Astrocyte of the hippocampus (primary cell): ENCODE measurements at regions not wholly inside any gene's neighbourhood (a gene's known extent, or its start where the extent isn't known, plus 50 kb on each side); places are given as distances from the start of the nearest gene placed in this dataset.

Source experiments
- DNase-seq: peaks from one replicate; pipeline ENCODE4 v3.0.0; 2011; ENCODE audit warnings: low read depth, low spot score

DNA sequence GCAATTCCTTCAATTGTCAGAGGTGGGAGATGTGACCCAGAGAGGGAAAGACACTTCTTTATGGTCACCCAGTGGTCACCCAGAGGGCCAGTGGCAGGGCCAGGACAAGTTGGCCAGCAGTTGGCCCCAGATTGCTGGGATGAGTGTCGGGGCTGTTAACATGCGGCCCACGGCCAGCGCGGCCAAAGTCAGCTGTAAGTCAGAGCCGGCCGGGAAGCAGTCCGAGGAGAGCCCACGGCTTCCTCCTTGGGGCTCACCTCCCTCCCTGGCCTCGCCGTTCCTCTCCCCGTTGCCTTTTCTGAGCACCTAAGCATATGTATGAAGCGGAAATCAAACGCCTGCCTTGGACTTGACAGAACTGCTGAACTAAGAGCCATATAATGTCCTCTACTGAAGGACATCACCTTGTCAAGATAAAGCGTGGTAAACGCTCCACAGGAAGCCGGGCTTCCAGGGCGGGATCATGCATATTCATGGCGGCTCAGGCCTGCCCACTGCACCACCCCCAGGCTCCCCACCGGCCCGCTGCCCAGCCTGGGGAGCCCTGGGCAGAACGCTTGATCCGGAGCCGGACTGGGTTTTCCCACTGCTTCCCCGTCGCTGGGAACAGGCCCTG, 245.4 kb upstream of the POU3F1 start:
- DNase-seq, result no peak

DNA sequence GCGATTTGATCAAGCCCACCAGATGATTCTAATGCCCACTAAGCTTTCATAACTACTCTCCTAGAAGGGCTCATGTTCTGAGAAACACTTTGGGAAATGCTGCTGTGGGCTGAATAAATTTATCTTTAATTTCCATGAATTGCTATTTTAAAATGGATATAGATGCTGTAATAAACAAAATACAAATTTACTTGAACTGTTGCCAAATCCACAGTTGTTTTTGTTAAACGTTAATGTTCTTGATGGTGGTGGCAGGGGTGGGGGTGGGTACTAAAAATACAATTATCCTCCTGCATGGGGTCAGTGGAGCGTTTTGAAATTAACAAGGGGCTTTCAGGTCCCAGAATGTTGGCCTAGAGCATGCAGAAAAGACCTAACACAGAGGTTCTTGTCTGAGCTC, 244.7 kb upstream of the POU3F1 start:
- no peak for DNase-seq

- DNase-seq, result no peak
These were observed 242.4 kb upstream of the POU3F1 start for GRCh38 chr1:38289034-38289433.

DNA sequence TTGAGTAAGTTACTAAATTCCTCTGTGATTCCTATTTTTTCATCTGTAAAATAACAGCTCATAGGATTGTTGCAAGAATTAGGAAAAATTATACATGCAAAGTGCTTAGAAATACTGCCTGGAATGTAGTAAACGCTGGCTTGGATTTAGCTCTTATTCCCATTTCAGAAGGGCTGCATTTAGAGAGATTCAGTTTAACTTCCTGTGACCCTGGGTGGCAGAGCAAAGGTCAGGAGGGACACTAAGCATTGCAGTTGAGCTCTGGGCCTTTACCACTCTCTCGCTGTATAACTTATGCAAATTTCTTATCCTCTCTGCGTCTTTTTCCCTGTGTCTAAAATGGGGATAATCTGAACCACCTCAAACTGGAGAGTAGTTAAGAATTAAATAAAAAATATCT, 241.0 kb upstream of the POU3F1 start:
- no peak for DNase-seq

DNA sequence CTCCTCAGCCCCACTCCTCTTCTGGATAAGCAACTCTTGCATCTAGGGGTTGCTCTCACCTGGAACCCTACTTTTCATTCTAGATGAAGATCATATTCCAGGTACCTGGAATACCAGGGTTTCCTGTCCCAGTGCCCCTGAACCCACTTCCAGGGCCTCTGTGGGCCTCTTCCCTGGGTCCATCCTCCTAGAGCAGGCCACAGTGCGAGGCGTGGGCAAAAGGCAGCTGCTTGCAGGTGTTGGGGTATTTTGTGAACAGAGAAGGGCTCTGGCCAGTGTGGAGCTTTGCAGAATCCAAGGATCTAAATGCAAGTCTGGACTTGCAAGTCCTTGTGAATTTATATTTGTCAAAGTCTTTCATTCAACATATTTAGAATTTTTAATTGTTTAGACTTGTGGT, 240.4 kb upstream of the POU3F1 start:
- DNase-seq, result no peak

DNA sequence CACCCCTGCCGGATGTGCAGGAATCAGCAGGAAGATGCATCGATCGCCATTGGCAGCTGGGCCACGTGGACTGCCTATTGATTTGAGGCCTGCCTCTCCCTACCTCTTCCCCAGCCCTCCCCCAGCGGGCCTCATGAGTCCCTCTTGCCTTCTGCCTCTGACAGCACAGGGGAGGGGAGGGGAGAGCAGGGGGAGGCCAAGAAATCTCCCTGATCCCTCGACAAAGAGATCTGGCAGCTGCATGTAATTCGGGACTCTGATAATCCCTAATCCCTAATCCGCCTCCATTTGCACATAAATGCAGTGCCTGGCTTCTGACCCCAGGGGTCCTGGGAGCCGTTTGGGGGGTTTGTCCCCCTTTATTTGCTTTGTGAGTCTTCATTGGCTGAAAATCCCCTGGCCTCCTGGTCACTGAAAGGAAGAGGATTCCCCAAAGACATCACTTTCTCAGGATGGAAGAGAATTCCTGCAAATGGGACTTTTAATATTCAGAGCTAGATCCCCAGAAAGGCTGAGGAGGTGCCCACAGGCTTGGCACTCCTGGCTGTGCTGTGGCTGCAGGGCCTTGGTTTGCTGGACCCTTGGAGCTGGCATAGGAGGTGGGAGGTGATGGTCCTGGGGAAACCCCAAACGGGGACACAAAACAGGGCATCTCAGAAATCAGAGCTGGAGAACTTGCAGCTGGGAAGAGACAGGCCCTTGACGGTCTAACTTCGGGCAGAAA, 239.4 kb upstream of the POU3F1 start:
- DNase-seq, result no peak

DNA sequence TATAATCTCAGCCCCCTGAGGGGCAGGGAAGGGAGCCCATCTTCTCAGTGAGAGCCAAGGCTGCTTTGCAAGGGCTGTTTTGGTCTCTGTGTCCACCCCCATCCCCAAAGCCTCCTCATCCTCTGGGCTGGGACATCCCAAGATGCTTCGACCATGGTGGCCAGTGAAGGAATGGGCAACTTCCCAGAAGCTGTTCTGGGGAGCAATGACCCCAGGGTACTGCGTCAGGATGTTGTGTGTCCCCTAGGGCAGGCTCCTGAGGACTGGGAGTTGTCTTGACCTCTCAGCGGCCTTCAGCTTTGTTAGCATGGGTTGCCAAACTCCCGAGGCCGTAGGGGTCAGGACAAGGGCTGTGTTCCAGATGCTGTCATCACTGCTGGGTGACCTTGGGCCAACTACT, 238.4 kb upstream of the POU3F1 start:
- DNase-seq, result no peak

DNA sequence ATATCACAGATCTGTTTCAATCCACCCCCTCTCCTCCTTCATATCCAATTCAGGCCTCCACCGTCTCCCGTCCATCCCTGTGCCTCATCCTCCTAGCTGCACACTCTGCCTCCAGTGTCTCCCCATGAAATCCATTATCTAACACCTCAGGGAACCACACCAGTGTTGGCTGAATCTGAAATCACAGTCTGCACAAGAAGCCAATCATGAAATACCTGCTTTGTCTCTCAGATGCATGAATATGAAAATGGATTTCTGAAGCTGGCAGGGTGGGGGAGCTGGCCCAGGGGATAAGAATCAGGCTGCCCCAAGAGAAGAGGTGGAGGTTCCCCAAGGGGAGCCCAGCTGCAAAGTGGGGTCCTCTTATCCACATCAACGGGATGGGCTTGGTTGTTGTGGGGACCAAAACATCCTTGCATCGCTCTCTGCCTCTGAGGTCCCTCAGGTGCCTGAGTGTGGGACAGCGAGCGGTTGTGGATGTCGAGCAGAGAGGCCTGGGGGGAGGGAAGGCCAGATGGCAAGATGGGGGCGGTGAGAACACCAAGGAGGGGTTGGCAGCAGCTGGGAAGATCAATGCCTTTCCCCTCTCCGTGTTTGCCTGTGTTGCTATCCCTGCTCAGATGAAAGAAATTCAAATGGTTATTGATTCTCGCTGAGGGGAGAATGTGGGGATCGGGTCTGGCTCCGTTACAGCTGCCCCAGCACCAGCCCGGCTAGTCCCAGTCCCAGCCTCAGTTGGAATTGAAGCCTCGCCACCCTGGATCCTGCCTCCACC, 237.3 kb upstream of the POU3F1 start:
- no peak for DNase-seq

GRCh38 chr1:38279148-38279547, 232.6 kb upstream of the POU3F1 start:
- DNase-seq, result no peak

GRCh38 chr1:38277646-38278045, 231.1 kb upstream of the POU3F1 start:
- DNase-seq, result no peak

DNA sequence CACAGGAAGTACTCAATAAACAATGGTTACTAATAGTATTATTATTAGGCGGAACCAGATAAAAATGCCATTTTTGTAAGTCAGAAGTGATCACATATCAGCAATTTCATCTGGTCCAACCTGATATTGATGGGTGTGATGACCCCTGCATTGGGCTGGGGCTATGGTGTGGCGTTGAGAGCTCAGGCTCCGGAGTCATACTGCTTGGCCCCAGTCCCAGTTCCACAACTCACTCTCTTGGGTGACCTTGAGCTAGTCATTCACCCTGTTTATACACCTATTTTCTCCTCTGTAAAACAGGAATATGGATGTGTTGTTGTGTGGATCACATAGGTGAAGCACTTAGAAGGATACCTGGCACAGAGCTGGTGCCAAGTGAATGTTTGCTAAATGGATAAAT, 229.4 kb upstream of the POU3F1 start:
- DNase-seq, result no peak

- DNase-seq, result peak; percentile 33
These were observed 228.4 kb upstream of the POU3F1 start for GRCh38 chr1:38274974-38275373.

DNA sequence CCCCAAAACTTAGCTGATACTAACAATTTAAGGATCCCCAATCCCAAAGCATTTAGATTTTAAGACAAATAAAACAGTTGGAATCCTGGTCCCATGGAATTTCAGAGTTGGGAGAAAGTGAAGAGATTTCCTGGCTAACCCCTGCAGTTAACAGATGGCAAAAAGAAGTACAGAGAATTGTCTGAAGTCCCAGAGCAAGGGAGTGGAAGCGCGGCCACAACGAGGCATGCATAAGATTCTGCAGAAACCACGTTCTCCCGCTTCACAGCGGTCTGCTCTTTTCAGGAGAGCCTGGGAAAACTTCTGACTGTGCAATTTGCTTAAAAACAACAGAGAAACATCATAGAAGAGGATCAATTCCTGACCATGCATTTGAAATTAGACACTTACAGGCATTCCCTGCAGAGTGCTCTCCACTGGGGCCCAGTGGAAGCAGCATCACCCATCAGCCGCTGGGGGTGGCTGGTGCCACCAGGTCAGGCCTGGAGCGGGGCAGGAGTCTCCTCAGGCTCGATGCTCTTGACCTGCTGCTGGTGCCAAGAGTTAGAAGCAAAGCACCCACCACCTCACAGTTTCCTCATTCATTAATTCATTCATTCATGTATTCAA, 226.7 kb upstream of the POU3F1 start:
- peak; percentile 34 for DNase-seq

- no peak for DNase-seq
These were observed 225.9 kb upstream of the POU3F1 start for GRCh38 chr1:38272515-38272914.

DNA sequence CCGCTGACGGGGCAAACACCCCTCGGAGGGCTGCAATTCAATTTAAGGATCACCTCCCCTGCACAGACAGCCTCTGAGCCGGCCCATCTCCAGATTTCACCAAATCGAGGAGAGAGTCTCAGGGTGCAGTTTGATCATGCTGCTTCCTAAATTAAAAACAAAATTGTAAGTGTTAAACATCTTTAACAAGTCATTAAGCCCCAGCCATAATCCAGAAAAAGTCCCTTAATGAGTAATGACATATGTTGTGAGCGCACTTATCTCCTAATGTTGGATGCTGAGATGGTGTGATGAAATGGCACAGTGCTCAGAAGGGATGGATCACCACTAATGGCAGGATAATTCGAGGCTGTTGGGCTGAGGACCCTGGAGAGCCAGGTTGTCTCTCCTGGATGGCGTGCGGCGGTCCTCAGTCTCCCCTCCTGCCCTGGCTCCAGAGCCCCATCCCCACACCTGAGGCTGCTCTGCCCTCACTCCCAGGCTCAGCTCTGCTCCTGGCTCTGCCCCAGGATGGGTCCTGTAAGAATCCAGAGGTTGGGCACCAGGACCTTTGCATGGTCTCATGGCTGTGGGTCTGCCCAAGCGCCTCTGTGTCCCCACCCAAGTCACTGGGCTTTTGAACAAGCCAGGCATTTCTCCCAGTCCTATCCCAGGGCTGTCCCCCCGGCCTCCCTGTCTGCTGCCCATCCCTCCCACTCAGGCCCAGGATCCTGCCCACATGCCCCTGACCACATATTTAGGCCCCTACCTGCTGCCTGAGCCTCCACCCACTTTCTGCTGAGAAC, 224.4 kb upstream of the POU3F1 start:
- DNase-seq, result no peak

DNA sequence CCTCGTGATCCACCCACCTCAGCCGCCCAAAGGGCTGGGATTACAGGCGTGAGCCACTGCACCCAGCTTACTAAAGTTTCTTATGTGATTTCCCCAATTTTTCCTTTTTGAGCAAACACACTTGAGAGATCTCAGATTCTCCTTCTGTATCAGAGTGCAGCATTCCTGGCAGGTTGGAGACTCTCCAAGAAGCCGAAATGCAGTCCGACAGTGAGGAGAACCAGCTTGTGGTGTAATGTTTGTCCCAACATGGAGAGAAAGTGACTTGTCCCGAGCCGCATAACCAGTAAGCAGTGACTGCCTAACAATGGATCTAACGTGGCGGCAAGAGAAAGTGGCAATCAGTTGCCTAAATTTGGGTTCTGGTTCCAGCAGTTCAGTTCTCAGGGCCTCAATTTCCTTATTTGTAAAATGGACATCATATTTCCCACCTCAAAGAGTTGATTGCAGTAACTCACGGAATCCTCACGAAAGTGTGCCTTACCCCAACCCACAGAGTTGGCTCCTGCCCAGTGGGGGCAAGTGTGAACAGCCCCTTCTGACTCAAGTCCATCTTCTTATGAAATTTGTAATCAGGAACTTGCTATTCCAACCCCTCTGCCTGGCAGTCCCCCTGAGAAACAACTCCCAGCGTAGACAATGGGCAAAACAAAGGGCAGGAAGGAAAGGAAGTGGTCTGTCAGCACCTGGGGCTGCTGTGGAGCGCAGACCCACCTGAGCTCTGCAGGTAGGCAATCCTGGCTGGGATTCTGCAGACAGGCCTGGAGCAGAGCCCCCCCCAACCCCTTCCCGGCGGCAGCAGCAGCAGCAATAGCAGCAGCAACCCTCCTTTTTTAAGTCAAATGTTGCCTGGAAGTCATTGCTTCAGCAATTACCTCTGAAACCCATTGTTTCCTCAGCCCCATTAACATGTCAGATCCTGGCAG, 223.6 kb upstream of the POU3F1 start:
- DNase-seq, result no peak

DNA sequence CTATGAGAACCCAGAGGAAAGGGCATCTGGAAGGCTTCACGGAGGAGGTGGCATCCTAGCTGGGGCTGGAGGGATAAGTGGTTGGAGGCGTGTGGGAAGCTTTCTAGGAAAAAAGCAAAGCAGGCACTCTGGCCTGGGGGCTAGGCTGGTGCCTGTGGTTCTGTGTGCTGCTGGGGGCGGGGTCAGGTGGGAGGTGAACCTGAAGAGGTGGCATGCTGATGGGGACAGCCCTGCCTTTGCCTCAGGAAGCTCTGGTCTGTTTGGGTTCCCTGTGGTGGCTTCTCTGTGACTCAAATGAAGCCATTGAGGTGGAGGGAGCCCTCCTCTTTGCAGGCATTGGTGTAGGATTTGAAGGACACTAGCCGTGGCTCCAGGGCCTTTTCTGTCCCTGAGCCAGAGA, 221.6 kb upstream of the POU3F1 start:
- DNase-seq, result no peak

GRCh38 chr1:38267037-38268036, 220.7 kb upstream of the POU3F1 start:
- DNase-seq, result no peak

DNA sequence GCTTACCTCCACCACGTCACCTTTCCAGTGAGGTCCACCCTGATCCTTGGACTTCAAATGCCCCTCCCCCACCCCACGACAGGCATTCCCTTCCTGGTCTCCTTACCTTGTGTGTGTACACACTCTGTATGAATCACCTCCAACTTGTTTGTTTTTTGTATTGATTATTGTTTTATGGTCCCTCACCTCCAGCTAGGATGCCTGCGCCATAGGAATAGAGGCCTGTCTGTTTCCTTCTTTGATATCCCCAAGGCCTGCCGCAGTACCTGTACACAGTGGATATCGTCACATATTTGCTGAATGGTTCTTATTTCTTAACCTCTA, 219.6 kb upstream of the POU3F1 start:
- DNase-seq, result no peak
